IPS-NIHi7 (cell line): ENCODE measurements at regions not wholly inside any gene's neighbourhood (a gene's known extent, or its start where the extent isn't known, plus 50 kb on each side); places are given as distances from the start of the nearest gene placed in this dataset.
"Not testable (repeated sequence)": the region's sequence is repeated elsewhere in the genome, so short reads cannot be mapped to it uniquely, and the experiment has no call there.

Experiments used
- DNase-seq: peaks from one replicate; pipeline ENCODE4 v3.0.0; 2012; ENCODE audit warnings: mixed read lengths; ENCODE audit errors: extremely low spot score

GRCh38 chr10:71082960-71083715 is 129.2 kb upstream of the UNC5B start:
- DNase-seq = no peak

- no peak for DNase-seq
Measured at GRCh38 chr10:71083716-71083975, 128.7 kb upstream of the UNC5B start.

- no peak for DNase-seq
Measured at GRCh38 chr10:71084061-71084817, 128.1 kb upstream of the UNC5B start.

GRCh38 chr10:71084818-71085126 is 127.6 kb upstream of the UNC5B start:
- peak; percentile 3 for DNase-seq

GRCh38 chr10:71085689-71086438 is 126.5 kb upstream of the UNC5B start:
- peak; percentile 41 for DNase-seq

GRCh38 chr10:71086439-71087080 is 125.8 kb upstream of the UNC5B start:
- DNase-seq = peak; percentile 6

- no peak for DNase-seq
Measured at GRCh38 chr10:71087622-71088021, 124.7 kb upstream of the UNC5B start.

- no peak for DNase-seq
Measured at GRCh38 chr10:71088054-71088453, 124.3 kb upstream of the UNC5B start.

GRCh38 chr10:71088578-71088977 is 123.8 kb upstream of the UNC5B start:
- DNase-seq = not testable (repeated sequence)

GRCh38 chr10:71089162-71089561 is 123.2 kb upstream of the UNC5B start:
- DNase-seq = no peak

- DNase-seq = no peak
Measured at GRCh38 chr10:71090330-71090729, 122.0 kb upstream of the UNC5B start.

GRCh38 chr10:71090801-71091200 is 121.6 kb upstream of the UNC5B start:
- no peak for DNase-seq

- peak; percentile 12 for DNase-seq
Measured at GRCh38 chr10:71092812-71093401, 119.5 kb upstream of the UNC5B start.

- DNase-seq = no peak
Measured at GRCh38 chr10:71093531-71093930, 118.8 kb upstream of the UNC5B start.

- DNase-seq = no peak
Measured at GRCh38 chr10:71094712-71095390, 117.5 kb upstream of the UNC5B start.

GRCh38 chr10:71099731-71100361 is 112.5 kb upstream of the UNC5B start:
- no peak for DNase-seq

GRCh38 chr10:71103961-71104360 is 108.4 kb upstream of the UNC5B start:
- no peak for DNase-seq

GRCh38 chr10:71106151-71106550 is 106.2 kb upstream of the UNC5B start:
- not testable (repeated sequence) for DNase-seq

- DNase-seq = not testable (repeated sequence)
Measured at GRCh38 chr10:71107117-71107516, 105.3 kb upstream of the UNC5B start.

- not testable (repeated sequence) for DNase-seq
Measured at GRCh38 chr10:71108042-71108441, 104.3 kb upstream of the UNC5B start.
